Liver (tissue), 3 donors: ENCODE measurements at regions not wholly inside any gene's neighbourhood (a gene's known extent, or its start where the extent isn't known, plus 50 kb on each side); places are given as distances from the start of the nearest gene placed in this dataset.

Experiments
- ATF3 ChIP-seq: IDR thresholded peaks from 2 replicates; pipeline ENCODE4 v1.6.1; 2016; ENCODE audit warnings: antibody characterized with exemption
- FOXA2 ChIP-seq: IDR thresholded peaks from 2 replicates; pipeline ENCODE4 v1.6.1; 2016; ENCODE audit warnings: antibody characterized with exemption
- GABPA ChIP-seq, 2 donors: IDR thresholded peaks in 1 of 2; conservative IDR thresholded peaks in 1 of 2; 2 replicates each; pipeline ENCODE4 v1.6.1; 2016; ENCODE audit warnings: antibody characterized with exemption in 2 of 2, mild to moderate bottlenecking in 1 of 2, moderate library complexity in 1 of 2
- HNF4G ChIP-seq: IDR thresholded peaks from 2 replicates; pipeline ENCODE4 v1.6.1; 2016; ENCODE audit warnings: antibody characterized with exemption
- JUND ChIP-seq, 2 donors: IDR thresholded peaks; 2 replicates each; pipeline ENCODE4 v1.6.1; 2016; ENCODE audit warnings: antibody characterized with exemption in 2 of 2
- MAX ChIP-seq: IDR thresholded peaks from 2 replicates; pipeline ENCODE4 v1.6.1; 2016; ENCODE audit warnings: antibody characterized with exemption
- RAD21 ChIP-seq, 2 donors: IDR thresholded peaks; 2 replicates each; pipeline ENCODE4 v1.6.1; 2016; ENCODE audit warnings: antibody characterized with exemption in 2 of 2, mild to moderate bottlenecking in 2 of 2
- REST ChIP-seq: IDR thresholded peaks from 2 replicates; pipeline ENCODE4 v1.6.1; 2016; ENCODE audit warnings: antibody characterized with exemption, mild to moderate bottlenecking
- SP1 ChIP-seq: IDR thresholded peaks from 2 replicates; pipeline ENCODE4 v1.6.1; 2018; ENCODE audit warnings: antibody characterized with exemption, mild to moderate bottlenecking
- TAF1 ChIP-seq: conservative IDR thresholded peaks from 2 replicates; pipeline ENCODE4 v1.6.1; 2016; ENCODE audit warnings: antibody characterized with exemption, mild to moderate bottlenecking
- YY1 ChIP-seq: IDR thresholded peaks from 2 replicates; pipeline ENCODE4 v1.6.1; 2016; ENCODE audit warnings: antibody characterized with exemption, mild to moderate bottlenecking
- TF ChIP-seq, protein P1 (sequence below): fragments of 150-350 bp; IDR thresholded peaks from 2 replicates; pipeline ENCODE4 v1.5.1; 2017; ENCODE audit warnings: improper control_type of control experiment, low read depth, low read length; ENCODE audit not compliant: missing input control
- donor health status: healthy.
- donor health status: healthy.

DNA sequence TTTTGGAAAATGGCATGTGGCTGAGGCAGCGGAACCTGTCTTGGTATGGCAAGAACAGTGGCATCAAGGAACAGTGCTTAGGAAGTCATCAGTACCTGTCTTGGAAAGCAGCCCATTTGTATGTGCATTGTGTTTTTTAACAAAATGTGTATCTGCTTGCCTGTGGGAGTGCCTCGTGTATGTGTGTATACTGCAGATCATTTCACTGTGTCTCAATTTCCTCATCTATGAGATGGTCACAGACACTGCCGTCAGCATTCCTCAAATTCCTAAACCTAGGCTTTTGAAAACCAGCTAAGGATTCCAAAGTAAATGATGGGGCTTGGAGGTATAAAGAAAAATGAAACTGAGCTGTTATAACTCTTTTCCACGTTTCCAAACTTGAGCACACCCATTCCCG is 441.3 kb downstream of the RND3 start:
- TF ChIP-seq, protein P1, sequence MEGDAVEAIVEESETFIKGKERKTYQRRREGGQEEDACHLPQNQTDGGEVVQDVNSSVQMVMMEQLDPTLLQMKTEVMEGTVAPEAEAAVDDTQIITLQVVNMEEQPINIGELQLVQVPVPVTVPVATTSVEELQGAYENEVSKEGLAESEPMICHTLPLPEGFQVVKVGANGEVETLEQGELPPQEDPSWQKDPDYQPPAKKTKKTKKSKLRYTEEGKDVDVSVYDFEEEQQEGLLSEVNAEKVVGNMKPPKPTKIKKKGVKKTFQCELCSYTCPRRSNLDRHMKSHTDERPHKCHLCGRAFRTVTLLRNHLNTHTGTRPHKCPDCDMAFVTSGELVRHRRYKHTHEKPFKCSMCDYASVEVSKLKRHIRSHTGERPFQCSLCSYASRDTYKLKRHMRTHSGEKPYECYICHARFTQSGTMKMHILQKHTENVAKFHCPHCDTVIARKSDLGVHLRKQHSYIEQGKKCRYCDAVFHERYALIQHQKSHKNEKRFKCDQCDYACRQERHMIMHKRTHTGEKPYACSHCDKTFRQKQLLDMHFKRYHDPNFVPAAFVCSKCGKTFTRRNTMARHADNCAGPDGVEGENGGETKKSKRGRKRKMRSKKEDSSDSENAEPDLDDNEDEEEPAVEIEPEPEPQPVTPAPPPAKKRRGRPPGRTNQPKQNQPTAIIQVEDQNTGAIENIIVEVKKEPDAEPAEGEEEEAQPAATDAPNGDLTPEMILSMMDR: no peak
- no peak for TF ChIP-seq MAX
- no peak for TF ChIP-seq FOXA2
- TF ChIP-seq RAD21 (IDR thresholded peaks at IDR 0.05): no peak
- no peak for TF ChIP-seq ATF3
- TF ChIP-seq GABPA (IDR thresholded peaks at IDR 0.05 in 1 of 2, conservative IDR thresholded peaks at IDR 0.05 in 1 of 2): no peak
- TF ChIP-seq HNF4G: no peak
- no peak for TF ChIP-seq TAF1
- TF ChIP-seq YY1: no peak
- no peak for TF ChIP-seq REST
- TF ChIP-seq SP1: no peak
- no peak for TF ChIP-seq JUND (IDR thresholded peaks at IDR 0.05)
